DMS153 (cell line): ENCODE measurements at regions not wholly inside any gene's neighbourhood (a gene's known extent, or its start where the extent isn't known, plus 50 kb on each side); places are given as distances from the start of the nearest gene placed in this dataset.

Experiments
- DNase-seq: peaks from one replicate; lab custom pipeline; 2025; lab: John Stamatoyannopoulos, UW

DNA sequence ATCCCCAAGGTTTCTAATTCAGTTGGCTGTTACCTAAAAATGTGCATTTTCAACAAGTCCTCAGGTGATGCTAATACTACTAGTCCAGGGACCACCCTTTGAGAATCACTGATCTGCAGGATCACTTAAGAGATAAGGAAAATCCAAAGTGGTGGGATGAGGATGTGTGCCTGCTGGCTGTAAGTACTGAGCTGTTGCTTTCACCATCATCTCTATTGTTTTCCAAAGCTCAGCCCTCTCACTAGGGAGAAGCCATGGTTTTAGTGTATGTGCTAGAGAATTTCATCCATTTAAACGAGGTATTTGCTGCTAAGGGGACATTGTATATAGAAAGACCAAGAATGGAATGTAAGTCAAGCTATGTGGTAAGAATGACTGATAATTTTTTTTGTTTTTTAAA lies 202.3 kb downstream of the KIF21A start:
- DNase-seq = no peak

DNA sequence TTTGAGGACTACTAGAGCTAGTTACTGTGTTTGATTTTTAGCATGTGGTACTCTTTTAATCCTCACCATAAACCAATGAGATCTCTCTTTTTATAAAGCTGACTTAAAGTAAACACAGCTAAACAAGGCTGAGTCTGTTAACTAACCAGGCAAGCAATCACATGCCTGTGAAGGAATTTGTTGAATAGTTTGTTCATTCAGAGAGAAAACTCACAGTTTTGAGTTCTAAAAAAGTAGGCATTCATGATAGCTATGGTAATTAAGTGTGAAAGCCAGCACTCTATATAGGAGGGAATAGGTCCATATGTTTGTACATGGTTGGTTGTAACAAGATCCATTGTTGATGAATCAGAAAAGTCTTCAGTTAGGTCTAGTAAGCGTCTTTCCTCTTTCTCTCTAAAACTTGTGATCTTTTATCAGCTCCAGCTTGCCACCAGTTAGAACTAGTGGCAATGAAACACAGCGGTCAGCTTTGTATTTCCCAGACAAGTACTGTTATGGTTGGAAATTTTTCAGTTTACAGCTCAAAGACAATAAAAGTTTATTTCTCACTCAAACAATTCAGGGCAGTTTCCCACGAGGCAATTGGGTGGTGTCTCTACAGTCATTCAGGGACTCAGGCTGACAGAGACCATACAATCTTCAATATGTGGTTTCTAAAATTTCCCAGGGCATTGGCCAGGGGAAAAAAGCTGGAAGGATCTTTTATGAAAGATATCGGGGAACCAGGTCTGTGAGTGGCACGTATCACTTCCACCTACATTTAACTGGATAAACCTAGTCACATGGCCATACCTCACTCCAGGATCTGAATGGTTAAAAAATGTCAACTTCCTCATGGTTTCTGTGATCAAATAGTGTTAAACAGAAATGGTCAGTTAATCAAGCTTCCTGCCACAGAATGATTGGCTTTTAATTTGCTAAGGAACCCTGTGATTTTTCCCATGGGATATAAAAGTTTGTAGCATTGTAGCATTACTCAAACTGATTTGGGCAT lies 203.1 kb downstream of the KIF21A start:
- no peak for DNase-seq

DNA sequence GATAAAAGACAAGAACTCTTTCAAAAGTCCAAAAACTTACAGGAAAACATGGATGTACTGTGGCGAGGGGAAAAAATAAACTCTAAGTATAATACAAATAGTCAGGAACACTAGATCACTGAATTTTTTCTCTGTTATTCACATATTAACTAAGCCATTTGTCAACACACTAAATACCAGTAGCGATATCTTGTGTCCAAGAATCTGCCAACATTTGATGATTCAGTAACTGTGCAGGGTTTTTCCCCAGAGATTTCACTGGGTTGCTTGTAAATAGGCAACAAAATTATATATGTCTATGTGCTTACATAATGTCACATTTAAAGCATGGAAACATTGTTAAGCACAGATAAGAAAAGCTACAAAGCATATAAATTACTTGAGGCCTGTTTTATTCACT lies 205.9 kb downstream of the KIF21A start:
- DNase-seq = no peak

DNA sequence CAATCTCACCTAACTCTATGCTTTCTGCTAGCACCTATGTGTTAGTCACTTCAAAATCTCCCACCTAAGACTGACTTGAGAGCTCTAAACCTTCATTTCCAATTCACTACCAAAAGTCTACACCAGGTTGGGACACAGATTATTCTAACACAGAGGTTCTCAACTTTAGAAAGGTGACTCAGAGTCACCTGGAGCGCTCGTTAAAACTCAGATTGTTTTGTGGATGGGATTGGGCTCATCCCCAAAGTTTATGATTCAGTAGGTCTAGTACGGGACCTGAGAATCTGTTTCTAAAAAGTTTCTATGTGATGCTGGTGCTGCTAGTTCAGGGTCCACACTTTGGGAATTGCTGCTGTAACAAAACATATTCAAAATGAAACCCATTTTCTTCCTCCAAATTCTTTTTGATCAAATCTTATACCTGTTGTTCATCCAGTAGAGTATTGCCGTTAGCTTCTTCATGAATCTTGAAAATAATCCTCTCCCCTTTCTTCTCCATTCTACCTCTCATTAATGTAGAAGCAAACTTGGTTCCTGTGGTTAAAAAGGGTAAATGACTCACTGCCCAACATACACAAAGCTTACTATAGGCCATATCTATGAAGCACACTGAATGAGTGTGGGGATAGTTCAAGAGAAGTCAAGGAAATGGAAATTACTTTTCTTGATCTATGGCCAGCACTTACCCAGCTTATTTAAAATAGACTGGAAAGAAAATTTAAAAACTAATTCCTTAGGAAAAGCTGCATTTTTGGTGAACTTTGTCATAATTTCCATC lies 206.7 kb downstream of the KIF21A start:
- no peak for DNase-seq

DNA sequence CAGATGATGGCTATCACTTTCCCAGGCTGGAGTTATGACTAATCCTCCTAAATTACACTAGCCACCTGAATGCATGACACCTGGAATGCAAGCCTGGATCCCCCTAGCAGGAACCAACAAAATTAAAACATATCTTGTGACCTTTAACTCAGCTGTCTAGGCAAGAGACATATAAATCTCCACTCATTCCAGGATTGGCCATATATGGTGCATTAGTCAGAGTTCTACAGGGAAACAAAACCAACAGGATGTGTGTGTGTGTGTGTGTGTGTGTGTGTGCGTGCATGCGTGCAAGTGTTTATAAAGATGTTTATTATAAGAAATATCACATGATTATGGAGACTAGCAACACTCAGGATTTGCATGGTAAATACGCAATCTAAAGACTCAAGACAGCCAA lies 212.8 kb downstream of the KIF21A start:
- no peak for DNase-seq

DNA sequence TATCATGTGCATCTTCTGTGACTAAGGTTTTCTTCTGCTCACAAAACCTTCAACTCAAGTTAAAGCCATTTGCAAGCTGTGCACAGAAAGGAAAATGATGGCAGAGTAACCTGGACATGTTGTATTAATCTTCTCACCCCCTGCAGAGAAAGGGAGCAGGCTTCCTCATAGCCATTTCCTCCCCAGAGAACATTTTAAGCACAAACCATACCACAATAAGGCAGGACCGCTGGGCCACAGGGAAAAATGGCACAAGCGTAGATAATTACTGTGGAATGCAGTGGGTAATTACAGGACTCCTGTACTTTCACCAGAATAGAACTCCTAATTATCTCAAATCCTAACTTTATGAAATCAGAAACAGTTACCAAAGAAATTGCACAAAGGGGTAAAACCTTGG lies 215.7 kb downstream of the KIF21A start:
- no peak for DNase-seq

DNA sequence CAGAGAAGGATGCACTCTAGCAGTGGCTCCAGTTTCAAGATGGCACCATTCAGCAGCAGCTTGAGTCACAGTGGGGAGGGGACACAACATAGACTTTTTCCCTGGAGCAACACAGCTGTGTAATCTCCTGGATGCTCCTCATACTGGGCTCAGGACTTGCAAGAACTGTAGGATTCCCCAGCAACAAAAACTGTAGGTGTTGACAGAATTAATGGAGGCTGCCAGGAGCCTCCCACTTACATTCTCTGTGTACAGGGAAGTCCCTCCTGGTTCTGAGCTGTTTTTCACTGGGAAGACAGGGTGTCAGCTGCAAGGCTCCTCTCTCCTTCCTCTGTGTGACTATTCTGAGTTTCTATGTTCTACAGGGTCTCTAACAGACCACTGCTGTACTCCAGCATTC lies 217.9 kb downstream of the KIF21A start:
- DNase-seq = no peak

DNA sequence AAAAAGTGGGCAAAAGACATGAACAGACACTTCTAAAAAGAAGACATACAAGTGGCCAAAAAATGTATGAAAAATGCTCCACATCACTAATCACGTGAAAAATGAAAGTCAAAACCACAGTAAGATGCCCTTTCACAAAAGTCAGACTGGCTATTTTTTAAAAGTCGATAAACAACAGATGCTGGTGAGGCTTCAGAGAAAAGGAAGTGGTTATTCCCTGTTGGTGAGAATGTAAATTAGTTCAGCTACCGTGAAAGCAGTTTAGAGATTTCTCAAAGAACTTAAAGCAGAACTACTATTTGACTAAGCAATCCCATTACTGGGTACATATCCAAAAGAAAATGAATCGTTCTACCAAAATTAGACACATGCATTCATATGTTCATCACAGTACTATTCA lies 237.0 kb downstream of the KIF21A start:
- DNase-seq = no peak

DNA sequence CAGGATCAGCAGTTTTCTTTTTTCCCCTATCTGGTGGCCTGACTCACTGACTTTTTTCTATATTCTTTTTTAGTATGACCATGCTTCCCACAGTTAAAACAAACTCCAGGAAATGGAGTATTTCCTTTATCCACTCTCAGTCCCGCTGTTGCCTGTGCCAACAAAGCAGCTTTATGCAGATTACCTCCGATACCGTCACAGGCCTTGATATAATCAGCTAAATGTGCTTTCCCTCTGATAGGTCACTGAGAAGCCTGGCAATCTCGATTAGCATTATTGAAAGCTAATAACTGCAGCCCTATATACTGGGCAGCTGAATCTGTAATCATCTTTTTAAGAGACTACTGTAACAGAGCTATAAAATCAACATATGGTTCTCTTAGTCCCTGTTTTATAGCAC lies 243.6 kb downstream of the KIF21A start:
- DNase-seq = no peak

DNA sequence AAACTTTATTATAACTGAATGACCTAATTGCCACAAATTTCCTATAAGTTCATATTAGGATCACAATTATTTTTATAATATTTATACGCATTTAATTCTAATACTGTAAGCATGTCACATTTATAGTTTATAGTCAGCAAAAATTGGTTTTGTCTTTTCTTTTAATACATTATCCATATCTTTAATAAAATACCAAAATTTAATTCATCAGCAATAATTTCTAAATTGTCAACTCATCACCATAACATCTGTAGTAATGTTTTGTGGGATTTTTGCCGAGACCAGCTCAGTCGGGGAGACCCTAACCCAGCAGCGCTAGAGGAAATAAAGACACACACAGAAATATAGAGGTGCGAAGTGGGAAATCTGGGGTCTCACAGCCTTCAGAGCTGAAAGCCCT lies 254.2 kb downstream of the KIF21A start:
- DNase-seq = no peak

DNA sequence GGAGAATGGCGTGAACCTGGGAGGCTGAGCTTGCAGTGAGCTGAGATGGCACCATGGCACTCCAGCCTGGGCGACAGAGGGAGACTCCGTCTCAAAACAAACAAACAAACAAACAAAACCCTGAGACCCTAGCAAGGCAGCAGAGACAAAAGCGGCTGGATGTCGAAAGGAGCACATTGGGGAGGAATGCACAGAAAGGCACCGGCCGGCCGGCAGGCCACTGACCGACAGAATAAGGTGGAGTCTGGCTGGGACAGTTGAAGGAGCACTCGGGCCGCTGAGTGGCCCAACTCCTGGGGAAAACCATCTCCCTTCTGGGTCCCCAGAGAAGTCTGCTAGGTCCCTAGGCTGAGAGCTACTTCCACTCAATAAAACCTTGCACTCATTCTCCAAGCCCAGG lies 256.2 kb downstream of the KIF21A start:
- DNase-seq = no peak

DNA sequence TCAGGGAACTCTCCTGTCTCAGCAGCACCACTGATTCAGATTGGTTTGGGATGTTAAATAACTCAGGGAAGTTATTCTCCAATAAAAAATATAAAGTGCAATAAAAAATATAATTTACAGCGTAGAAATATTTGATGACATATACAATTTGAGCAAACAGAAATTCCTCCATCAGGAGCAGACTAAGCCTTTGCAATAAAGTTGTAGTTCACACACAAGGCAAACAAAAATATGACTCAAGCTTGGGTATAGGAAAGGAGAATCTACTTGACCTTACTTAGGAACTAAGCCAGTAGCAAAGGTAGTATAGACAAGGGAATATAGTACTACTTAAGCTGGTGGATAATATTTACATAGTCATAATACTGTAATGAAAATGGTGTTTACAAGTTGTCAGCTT lies 264.1 kb downstream of the KIF21A start:
- no peak for DNase-seq

DNA sequence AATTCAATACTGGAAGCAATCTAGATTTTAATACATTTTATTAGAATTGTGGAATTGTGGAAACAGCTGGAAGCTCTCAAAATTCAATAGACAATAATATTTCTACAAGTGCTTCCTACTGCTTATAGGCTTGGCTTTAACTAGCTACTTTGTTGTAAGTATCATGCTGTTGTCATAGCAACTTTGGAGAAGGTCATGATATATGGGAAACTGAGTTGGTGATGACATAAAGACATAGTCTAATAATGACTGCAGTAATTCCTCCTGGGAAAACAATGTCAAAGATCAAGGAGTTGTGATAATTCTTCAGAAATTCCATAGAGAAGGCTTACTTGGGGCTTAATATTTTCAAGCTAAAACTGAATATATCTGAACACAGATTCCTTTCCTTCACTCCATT lies 266.6 kb downstream of the KIF21A start:
- no peak for DNase-seq

DNA sequence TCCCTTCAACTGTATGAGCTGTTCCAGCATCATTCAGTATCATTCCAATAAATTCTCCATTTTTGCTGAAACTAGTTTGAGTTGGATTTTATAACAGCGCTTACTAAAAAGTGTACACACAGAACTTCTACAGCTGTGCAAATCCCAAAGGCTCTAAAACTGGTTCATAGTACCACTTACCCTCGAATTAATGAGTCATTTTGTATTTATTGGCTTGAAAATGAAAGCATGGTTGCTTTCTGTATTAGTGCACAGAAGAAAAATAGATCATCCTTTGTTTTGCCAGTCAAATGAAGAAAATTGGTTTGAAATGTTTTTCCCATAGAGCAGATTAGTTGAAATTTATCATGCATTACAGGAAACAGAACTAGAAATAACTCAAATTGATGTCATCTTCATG lies 268.3 kb upstream of the CPNE8 start:
- DNase-seq = no peak

DNA sequence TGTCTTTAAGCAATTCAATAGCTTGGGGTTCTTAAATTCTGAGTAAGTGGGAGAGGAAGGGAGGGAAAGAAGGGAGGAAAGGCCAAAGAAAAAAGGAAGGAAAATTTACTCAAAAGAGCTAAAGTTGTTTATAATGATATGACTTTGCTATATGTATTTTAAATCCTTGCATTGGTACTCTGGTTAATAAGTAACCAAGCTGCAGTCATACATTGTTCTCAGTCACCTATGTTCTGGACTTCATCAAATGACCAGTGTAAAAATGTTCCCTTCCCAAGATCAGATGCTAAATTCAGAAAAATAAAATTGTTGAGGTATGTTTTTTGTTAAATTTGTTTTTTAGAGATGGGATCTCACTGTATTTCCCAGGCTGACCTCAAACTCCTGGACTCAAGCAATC lies 259.9 kb upstream of the CPNE8 start:
- DNase-seq = no peak

DNA sequence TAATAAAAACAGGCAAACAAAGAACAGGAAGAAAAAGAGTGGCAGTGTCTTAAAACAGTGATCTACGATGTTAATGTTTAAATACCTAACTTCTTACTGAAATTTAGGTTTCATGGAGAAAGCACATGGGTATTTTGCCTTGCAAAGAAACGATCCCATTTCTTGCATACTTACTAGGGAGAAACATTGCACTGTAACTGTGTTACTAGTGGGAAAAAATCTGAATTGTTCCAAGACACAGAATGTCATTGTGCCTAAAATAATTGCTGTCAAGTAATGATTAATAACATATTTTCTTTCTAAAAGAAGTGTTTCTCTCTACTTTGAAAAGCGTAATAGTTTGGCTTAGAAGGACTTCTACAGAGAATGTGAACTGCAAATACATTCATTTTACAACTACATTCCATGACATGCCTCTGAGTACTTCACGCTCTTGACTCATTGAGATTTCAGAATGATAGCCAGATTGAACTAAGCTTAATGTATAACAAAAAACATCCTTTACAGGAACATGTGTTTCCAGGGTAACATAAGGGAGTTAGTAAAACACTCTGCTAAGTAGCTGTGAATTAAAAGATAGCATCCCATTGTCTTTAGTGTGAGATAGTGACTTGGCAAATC lies 256.2 kb upstream of the CPNE8 start:
- no peak for DNase-seq

DNA sequence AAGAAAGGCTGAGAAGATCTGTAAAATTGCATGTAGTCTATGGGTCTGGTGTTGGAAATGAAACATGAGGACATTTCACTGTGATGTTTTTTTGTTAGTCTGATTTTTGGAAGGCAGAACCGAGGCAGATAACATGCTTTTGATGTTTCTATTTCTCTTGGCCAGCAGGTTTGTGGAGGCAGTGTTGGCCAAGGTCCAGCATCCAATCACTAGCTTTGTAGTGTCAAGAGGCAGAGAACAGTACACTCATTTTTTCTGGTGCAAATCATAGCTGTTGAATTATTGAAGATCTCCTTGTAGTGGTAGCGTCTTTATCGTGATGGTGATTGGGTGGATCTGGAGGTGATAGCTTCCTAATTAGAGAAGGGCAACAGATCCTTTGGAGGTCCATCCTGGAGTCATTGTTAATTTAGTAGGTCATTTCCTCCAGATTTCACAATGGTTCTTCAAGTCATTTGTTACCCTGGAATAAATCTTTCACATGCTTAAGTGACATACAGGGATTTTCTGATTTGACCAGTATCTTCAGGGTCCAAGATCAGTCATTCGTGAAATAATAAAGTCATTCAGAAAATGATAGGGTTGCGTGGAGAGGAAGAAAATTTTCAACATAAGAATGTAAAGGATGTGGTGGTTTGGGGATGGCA lies 252.4 kb upstream of the CPNE8 start:
- no peak for DNase-seq

DNA sequence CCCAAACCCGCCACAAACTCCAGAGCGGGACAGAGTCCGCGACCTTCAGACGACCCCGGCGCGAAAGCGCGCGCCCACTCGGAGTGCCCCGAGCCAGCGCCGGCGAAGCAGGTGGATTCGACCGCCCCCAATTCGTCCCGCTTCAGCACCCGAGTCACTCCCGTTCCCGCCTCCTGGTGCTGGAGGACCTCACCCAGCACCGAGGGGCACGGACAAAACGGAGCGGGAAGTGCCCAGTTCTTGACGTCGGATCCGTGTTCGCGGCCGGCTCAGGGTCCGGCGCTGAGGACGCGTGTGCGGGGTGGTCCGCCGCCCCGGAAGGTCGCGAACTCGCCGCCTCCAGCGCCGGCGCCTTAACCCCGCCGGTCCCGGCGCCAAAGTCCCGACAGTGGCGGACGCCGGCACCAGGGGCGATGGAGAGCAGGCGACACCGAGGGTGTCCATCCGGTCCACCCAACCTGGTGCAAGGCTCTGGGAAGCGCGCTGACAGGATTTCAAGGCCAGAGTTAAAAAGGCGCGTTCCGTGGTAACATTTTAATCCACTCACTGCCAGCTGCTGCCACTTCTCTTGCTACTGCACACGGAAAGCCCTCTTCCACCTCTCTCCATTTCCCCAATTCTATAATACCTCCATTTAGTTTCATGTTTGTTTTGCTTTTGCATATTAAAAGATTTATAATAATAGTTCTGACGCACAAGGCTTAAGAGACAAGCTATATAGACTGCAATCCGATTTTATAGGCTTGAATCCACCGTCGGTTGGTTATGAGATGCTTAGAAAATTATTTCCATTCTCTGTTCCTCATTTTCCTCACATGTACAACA lies 240.0 kb upstream of the CPNE8 start:
- DNase-seq = no peak

DNA sequence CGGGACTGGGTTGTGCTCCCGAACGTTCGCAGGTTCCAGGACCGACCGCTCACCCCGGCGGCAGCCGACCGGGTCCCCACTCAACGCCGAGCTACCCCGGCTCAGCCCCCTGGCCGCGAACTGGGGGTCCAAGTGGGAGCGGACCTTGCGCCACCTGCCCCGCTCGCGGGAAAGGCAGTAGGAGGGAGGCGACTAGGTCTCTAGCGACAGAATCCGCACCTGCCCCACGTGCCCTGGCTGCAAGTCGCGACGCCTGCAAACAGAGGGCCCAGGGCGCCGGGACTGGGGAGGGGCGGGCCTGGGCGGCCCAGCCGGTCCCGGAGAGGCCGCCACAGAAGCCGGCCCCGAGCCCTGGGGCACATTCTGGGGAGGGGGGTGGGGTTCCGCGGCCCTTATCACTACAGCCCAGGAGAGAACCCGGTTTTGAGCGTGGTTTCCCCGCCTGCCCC lies 239.2 kb upstream of the CPNE8 start:
- no peak for DNase-seq

DNA sequence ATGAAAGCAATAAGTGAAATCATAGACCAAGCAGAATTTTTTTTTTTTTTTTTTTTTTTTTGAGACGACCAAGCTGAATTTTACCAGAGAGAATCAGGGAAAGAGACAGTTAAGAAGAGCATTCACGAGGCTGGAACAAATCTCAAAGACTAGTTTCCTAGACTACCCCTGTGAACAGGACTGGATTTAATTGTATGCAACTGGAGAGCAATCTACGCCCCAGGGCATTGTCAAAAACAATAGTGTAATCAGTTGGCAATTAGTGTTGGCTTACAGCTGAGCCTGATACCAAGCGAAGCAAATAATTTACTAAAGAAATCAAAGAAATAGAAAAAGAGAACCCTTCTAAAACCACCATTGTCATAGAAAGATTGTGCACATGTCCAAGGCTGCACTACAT lies 232.9 kb upstream of the CPNE8 start:
- no peak for DNase-seq

DNA sequence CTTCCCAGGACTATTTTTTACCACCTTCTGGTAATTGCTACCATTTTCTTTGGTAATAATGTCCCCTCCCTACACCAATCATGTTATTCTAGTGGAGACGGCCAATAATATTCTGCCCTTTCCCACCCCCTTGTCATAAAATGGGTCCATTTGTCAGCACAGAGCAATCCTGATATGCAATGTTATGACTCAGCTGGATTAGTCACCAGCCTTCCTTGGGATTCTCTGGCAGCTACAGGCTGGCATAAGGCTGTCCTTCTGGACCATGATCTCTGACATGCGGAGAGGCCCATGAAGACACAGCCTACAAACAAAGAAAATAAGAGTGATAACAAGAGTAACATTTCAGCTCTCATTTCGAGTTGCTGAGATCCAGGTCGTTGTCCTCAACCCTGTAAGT lies 222.0 kb upstream of the CPNE8 start:
- DNase-seq = no peak
